Nucleus accumbens (tissue), 56 donors: ENCODE measurements at regions not wholly inside any gene's neighbourhood (a gene's known extent, or its start where the extent isn't known, plus 50 kb on each side); places are given as distances from the start of the nearest gene placed in this dataset.

Experiments
- DNase-seq, 56 donors: peaks; one replicate each; lab custom pipeline; 2025; lab: John Stamatoyannopoulos, UW

- DNase-seq: no peak
Measured at GRCh38 chrX:5829469-5829868, 399.2 kb downstream of the NLGN4X start.

GRCh38 chrX:5829060-5829459 lies 399.6 kb downstream of the NLGN4X start:
- DNase-seq: no peak

- peak in 3 of 56 donors; percentile 0 for DNase-seq
Measured at GRCh38 chrX:5823903-5824302, 404.8 kb downstream of the NLGN4X start.

GRCh38 chrX:5810636-5811035 lies 418.0 kb downstream of the NLGN4X start:
- DNase-seq: no peak

- DNase-seq: no peak
Measured at GRCh38 chrX:5807181-5807580, 421.5 kb downstream of the NLGN4X start.

GRCh38 chrX:5802391-5802790 lies 426.3 kb downstream of the NLGN4X start:
- DNase-seq: no peak

GRCh38 chrX:5791721-5792120 lies 436.9 kb downstream of the NLGN4X start:
- no peak for DNase-seq

GRCh38 chrX:5788910-5789309 lies 439.8 kb downstream of the NLGN4X start:
- DNase-seq: no peak

GRCh38 chrX:5780821-5781220 lies 447.8 kb downstream of the NLGN4X start:
- DNase-seq: no peak

- DNase-seq: peak in 3 of 56 donors; percentile 0 to 1 (median 0)
Measured at GRCh38 chrX:5775846-5776430, 452.7 kb downstream of the NLGN4X start.

- DNase-seq: no peak
Measured at GRCh38 chrX:5774446-5774845, 454.2 kb downstream of the NLGN4X start.

GRCh38 chrX:5771441-5771840 lies 457.2 kb downstream of the NLGN4X start:
- DNase-seq: no peak

- DNase-seq: no peak
Measured at GRCh38 chrX:5756616-5757015, 472.1 kb downstream of the NLGN4X start.

GRCh38 chrX:5753291-5753690 lies 475.4 kb downstream of the NLGN4X start:
- no peak for DNase-seq

GRCh38 chrX:5752831-5753230 lies 475.8 kb downstream of the NLGN4X start:
- DNase-seq: no peak

- no peak for DNase-seq
Measured at GRCh38 chrX:5748586-5749150, 480.0 kb downstream of the NLGN4X start.

GRCh38 chrX:5746231-5746630 lies 482.4 kb downstream of the NLGN4X start:
- DNase-seq: no peak

- DNase-seq: no peak
Measured at GRCh38 chrX:5733501-5733900, 495.2 kb downstream of the NLGN4X start.

- DNase-seq: no peak
Measured at GRCh38 chrX:5730556-5730955, 498.1 kb downstream of the NLGN4X start.

GRCh38 chrX:5726224-5726623 lies 502.4 kb downstream of the NLGN4X start:
- DNase-seq: peak in 2 of 56 donors; percentile 1 to 3

GRCh38 chrX:5724123-5724522 lies 504.5 kb downstream of the NLGN4X start:
- DNase-seq: no peak

- DNase-seq: no peak
Measured at GRCh38 chrX:5718651-5719050, 510.0 kb downstream of the NLGN4X start.

- no peak for DNase-seq
Measured at GRCh38 chrX:5716666-5717065, 512.0 kb downstream of the NLGN4X start.
